ENCODE measurements at regions not wholly inside any gene's neighbourhood (a gene's known extent, or its start where the extent isn't known, plus 50 kb on each side); places are given as distances from the start of the nearest gene placed in this dataset.

DNA sequence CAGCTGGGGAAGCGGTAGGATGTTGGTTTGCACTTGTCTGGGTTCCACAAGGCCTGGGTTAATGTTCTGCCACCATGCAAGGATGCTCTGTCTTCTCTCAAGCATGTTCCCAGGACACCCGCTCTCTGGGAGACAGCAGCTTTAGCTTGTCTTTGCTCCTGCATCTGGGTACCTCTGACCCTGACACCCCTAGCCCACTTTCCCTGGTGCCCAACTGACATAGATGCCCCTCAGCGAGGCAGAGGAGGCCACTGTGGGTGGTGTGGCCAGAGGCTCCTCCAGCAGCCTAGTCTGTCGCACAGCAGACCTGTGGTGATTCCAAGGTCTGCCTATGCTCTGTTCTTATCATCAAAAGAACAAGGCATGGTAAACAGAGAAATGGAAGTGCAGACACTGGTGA lies 83.6 kb upstream of the ALDH1L1 start:
- no peak for DNase-seq (ENCODE audit: low spot score)
- Histone ChIP-seq H3K4me1 (ENCODE audit: control insufficient read depth in 4 of 4, insufficient read depth in 4 of 4, low read length in 3 of 4) (peaks cover 8 to 42% (median 27%) of the 10 kb centered on the region in 4 donors), H3K27me3 (ENCODE audit: control insufficient read depth in 4 of 4, insufficient read depth in 4 of 4, low read length in 3 of 4) (no peaks in the 10 kb centered on the region), H3K27ac (ENCODE audit: low read depth in 1 of 2, low read length in 2 of 2) (no peak overlapping the region), H3K36me3 (ENCODE audit: control insufficient read depth in 4 of 4, insufficient read depth in 3 of 4, low read depth in 1 of 4, low read length in 3 of 4) (no peaks in the 10 kb centered on the region), H3K9me3 (ENCODE audit: control insufficient read depth in 4 of 4, low read length in 3 of 4) (no peaks in the 10 kb centered on the region), H3K4me3 (ENCODE audit: low read depth in 1 of 3, low read length in 3 of 3) (no peak overlapping the region), H3K9ac (ENCODE audit: low read depth in 1 of 2, low read length in 2 of 2) (no peak overlapping the region)
- no peak for TF ChIP-seq EGR1 (IDR thresholded peaks at IDR 0.05; ENCODE audit: low read depth in 2 of 2)
- TF ChIP-seq, protein P1, sequence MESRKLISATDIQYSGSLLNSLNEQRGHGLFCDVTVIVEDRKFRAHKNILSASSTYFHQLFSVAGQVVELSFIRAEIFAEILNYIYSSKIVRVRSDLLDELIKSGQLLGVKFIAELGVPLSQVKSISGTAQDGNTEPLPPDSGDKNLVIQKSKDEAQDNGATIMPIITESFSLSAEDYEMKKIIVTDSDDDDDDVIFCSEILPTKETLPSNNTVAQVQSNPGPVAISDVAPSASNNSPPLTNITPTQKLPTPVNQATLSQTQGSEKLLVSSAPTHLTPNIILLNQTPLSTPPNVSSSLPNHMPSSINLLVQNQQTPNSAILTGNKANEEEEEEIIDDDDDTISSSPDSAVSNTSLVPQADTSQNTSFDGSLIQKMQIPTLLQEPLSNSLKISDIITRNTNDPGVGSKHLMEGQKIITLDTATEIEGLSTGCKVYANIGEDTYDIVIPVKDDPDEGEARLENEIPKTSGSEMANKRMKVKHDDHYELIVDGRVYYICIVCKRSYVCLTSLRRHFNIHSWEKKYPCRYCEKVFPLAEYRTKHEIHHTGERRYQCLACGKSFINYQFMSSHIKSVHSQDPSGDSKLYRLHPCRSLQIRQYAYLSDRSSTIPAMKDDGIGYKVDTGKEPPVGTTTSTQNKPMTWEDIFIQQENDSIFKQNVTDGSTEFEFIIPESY (IDR thresholded peaks at IDR 0.05) = no peak
- no peak for TF ChIP-seq SP1 (IDR thresholded peaks at IDR 0.05)
- no peak for TF ChIP-seq FOXA1 (IDR thresholded peaks at IDR 0.05)
- TF ChIP-seq TAF1 (conservative IDR thresholded peaks at IDR 0.05) = no peak
- no peak for TF ChIP-seq HNF4A (conservative IDR thresholded peaks at IDR 0.05)
- TF ChIP-seq JUND (IDR thresholded peaks at IDR 0.05) = no peak
- TF ChIP-seq NR2F2 (IDR thresholded peaks at IDR 0.05) = no peak
- no peak for TF ChIP-seq GABPA (IDR thresholded peaks at IDR 0.05 in 1 of 2, conservative IDR thresholded peaks at IDR 0.05 in 1 of 2)
- 94% methylated on average over 4 of the region's 4 CpGs for WGBS

DNA sequence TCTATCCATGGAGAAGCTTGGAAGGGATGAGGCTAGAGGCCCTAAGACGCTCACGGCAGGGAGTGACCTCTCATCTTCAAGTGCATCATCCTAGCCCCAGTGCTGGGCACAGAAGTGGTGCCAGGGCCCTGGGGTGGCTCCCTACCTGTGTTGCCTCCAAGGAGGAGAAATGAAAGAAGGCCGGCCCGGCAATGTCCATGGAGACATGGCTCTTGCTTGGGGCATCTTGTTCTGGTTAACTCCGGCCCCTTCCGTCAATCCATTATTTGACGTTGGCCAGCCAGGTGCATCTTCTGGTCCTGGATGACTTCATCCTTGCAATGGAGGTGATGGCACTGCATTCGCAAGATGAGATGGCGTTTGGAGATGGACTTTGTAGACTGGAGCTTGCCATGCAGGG lies 83.2 kb upstream of the ALDH1L1 start:
- peaks cover 8 to 42% (median 27%) of the 10 kb centered on the region in 4 donors for H3K4me1 ChIP-seq (ENCODE audit: control insufficient read depth in 4 of 4, insufficient read depth in 4 of 4, low read length in 3 of 4)
- no peaks in the 10 kb centered on the region for H3K36me3 ChIP-seq (ENCODE audit: control insufficient read depth in 4 of 4, insufficient read depth in 3 of 4, low read depth in 1 of 4, low read length in 3 of 4)
- 97% methylated on average over 9 of the region's 9 CpGs for WGBS
- TF ChIP-seq FOXA2 (IDR thresholded peaks at IDR 0.05) (no peak), JUND (IDR thresholded peaks at IDR 0.05) (no peak), NR2F2 (IDR thresholded peaks at IDR 0.05) (no peak), HNF4G (IDR thresholded peaks at IDR 0.05) (no peak), FOXA1 (IDR thresholded peaks at IDR 0.05) (no peak)
- TF ChIP-seq, protein P2, sequence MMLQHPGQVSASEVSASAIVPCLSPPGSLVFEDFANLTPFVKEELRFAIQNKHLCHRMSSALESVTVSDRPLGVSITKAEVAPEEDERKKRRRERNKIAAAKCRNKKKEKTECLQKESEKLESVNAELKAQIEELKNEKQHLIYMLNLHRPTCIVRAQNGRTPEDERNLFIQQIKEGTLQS (IDR thresholded peaks at IDR 0.05) = no peak
- no peaks in the 10 kb centered on the region for H3K9me3 ChIP-seq (ENCODE audit: control insufficient read depth in 4 of 4, low read length in 3 of 4)
- no peak overlapping the region for H3K4me3 ChIP-seq (ENCODE audit: low read depth in 1 of 3, low read length in 3 of 3)
- H3K27me3 ChIP-seq (ENCODE audit: control insufficient read depth in 4 of 4, insufficient read depth in 4 of 4, low read length in 3 of 4) = no peaks in the 10 kb centered on the region
- no peak overlapping the region for H3K9ac ChIP-seq (ENCODE audit: low read depth in 1 of 2, low read length in 2 of 2)
- no peak for DNase-seq (ENCODE audit: low spot score)
- H3K27ac ChIP-seq (ENCODE audit: low read depth in 1 of 2, low read length in 2 of 2) = no peak overlapping the region

DNA sequence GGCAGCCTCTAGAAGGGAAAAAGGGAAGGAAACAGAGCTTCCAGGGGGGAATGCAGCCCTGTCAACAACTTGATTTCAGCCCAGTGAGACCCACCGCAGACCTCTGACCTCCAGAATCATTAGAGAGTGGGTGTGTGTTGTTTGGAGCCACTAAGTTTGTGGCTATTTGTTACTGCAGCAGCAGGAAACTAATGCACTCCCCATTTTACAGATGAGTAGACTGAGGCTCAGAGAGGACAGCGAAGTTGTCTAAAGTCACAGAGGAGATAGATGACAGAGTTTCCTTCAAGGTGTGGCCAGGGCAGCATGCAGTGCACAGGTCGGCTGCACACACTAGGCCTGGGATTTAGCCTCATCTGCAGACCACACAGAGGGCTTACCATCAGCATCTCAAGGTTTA lies 81.8 kb upstream of the ALDH1L1 start:
- TF ChIP-seq NR2F2 (IDR thresholded peaks at IDR 0.05) = no peak
- TF ChIP-seq, protein P3, sequence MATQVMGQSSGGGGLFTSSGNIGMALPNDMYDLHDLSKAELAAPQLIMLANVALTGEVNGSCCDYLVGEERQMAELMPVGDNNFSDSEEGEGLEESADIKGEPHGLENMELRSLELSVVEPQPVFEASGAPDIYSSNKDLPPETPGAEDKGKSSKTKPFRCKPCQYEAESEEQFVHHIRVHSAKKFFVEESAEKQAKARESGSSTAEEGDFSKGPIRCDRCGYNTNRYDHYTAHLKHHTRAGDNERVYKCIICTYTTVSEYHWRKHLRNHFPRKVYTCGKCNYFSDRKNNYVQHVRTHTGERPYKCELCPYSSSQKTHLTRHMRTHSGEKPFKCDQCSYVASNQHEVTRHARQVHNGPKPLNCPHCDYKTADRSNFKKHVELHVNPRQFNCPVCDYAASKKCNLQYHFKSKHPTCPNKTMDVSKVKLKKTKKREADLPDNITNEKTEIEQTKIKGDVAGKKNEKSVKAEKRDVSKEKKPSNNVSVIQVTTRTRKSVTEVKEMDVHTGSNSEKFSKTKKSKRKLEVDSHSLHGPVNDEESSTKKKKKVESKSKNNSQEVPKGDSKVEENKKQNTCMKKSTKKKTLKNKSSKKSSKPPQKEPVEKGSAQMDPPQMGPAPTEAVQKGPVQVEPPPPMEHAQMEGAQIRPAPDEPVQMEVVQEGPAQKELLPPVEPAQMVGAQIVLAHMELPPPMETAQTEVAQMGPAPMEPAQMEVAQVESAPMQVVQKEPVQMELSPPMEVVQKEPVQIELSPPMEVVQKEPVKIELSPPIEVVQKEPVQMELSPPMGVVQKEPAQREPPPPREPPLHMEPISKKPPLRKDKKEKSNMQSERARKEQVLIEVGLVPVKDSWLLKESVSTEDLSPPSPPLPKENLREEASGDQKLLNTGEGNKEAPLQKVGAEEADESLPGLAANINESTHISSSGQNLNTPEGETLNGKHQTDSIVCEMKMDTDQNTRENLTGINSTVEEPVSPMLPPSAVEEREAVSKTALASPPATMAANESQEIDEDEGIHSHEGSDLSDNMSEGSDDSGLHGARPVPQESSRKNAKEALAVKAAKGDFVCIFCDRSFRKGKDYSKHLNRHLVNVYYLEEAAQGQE (IDR thresholded peaks at IDR 0.05) = no peak
- TF ChIP-seq, protein P4, sequence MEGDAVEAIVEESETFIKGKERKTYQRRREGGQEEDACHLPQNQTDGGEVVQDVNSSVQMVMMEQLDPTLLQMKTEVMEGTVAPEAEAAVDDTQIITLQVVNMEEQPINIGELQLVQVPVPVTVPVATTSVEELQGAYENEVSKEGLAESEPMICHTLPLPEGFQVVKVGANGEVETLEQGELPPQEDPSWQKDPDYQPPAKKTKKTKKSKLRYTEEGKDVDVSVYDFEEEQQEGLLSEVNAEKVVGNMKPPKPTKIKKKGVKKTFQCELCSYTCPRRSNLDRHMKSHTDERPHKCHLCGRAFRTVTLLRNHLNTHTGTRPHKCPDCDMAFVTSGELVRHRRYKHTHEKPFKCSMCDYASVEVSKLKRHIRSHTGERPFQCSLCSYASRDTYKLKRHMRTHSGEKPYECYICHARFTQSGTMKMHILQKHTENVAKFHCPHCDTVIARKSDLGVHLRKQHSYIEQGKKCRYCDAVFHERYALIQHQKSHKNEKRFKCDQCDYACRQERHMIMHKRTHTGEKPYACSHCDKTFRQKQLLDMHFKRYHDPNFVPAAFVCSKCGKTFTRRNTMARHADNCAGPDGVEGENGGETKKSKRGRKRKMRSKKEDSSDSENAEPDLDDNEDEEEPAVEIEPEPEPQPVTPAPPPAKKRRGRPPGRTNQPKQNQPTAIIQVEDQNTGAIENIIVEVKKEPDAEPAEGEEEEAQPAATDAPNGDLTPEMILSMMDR (IDR thresholded peaks at IDR 0.05; ENCODE audit: low read depth, low read length, missing input control) = no peak
- TF ChIP-seq RXRA (IDR thresholded peaks at IDR 0.05) = no peak
- no peak for TF ChIP-seq HNF4A (conservative IDR thresholded peaks at IDR 0.05)
- TF ChIP-seq, protein P2 (IDR thresholded peaks at IDR 0.05) = no peak
- TF ChIP-seq TAF1 (conservative IDR thresholded peaks at IDR 0.05) = no peak
- TF ChIP-seq, protein P5, sequence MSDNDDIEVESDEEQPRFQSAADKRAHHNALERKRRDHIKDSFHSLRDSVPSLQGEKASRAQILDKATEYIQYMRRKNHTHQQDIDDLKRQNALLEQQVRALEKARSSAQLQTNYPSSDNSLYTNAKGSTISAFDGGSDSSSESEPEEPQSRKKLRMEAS (IDR thresholded peaks at IDR 0.05) = no peak
- TF ChIP-seq EGR1 (IDR thresholded peaks at IDR 0.05; ENCODE audit: low read depth in 2 of 2) = no peak
- TF ChIP-seq SP1 (IDR thresholded peaks at IDR 0.05) = no peak
- TF ChIP-seq, protein P1 (IDR thresholded peaks at IDR 0.05) = no peak
- TF ChIP-seq HNF4G (IDR thresholded peaks at IDR 0.05) = no peak
- Histone ChIP-seq H3K9ac (ENCODE audit: low read depth in 1 of 2, low read length in 2 of 2) (no peak overlapping the region), H3K4me1 (ENCODE audit: control insufficient read depth in 4 of 4, insufficient read depth in 4 of 4, low read length in 3 of 4) (peaks cover 8 to 32% (median 20%) of the 10 kb centered on the region in 4 donors), H3K4me3 (ENCODE audit: low read depth in 1 of 3, low read length in 3 of 3) (no peak overlapping the region), H3K27ac (ENCODE audit: low read depth in 1 of 2, low read length in 2 of 2) (no peak overlapping the region), H3K27me3 (ENCODE audit: control insufficient read depth in 4 of 4, insufficient read depth in 4 of 4, low read length in 3 of 4) (no peaks in the 10 kb centered on the region), H3K9me3 (ENCODE audit: control insufficient read depth in 4 of 4, low read length in 3 of 4) (no peaks in the 10 kb centered on the region), H3K36me3 (ENCODE audit: control insufficient read depth in 4 of 4, insufficient read depth in 3 of 4, low read depth in 1 of 4, low read length in 3 of 4) (no peaks in the 10 kb centered on the region)
- no peak for DNase-seq (ENCODE audit: low spot score)
- 95% methylated on average over 3 of the region's 3 CpGs for WGBS
